HL-60 (cell line): ENCODE measurements at regions not wholly inside any gene's neighbourhood (a gene's known extent, or its start where the extent isn't known, plus 50 kb on each side); places are given as distances from the start of the nearest gene placed in this dataset.

Experiments used
- DNase-seq, 2 experiments: peaks; one replicate each; pipeline ENCODE4 v3.0.0-alpha.2; 2010 to 2020; ENCODE audit warnings: low read depth in 1 of 2, low spot score in 1 of 2
- H3K27ac ChIP-seq: fragments of 250-450 bp; sonication (Bioruptor Pico); replicated peaks from 2 replicates; pipeline ENCODE4 v1.5.1; 2020; ENCODE audit warnings: mild to moderate bottlenecking, moderate library complexity
- H3K27me3 ChIP-seq: fragments of 250-450 bp; sonication (Bioruptor Pico); 2 replicates; pipeline ENCODE4 v1.5.1; 2021; ENCODE audit warnings: mild to moderate bottlenecking, moderate library complexity; ENCODE audit not compliant: insufficient read depth, poor library complexity, severe bottlenecking
- H3K4me3 ChIP-seq: replicated peaks from 2 replicates; pipeline ENCODE4 v1.5.1; 2011; ENCODE audit warnings: mild to moderate bottlenecking, control low read depth, low read length; ENCODE audit not compliant: insufficient read depth
- CTCF ChIP-seq: IDR thresholded peaks from one replicate; pipeline ENCODE4 v1.5.1; 2011; ENCODE audit warnings: low read length, control low read depth, inconsistent platforms; ENCODE audit not compliant: insufficient read depth
- GABPA ChIP-seq: IDR thresholded peaks from 2 replicates; pipeline ENCODE4 v1.6.1; 2012; ENCODE audit warnings: low read depth
- POLR2AphosphoS5 ChIP-seq: IDR thresholded peaks from 2 replicates; pipeline ENCODE4 v1.6.1; 2012; ENCODE audit warnings: low read depth
- REST ChIP-seq: IDR thresholded peaks from 2 replicates; pipeline ENCODE4 v1.6.1; 2012; ENCODE audit warnings: low read depth; ENCODE audit not compliant: insufficient replicate concordance
- SPI1 ChIP-seq: IDR thresholded peaks from 2 replicates; pipeline ENCODE4 v1.6.1; 2012; ENCODE audit warnings: low read depth, mild to moderate bottlenecking, borderline replicate concordance

GRCh38 chr15:47394286-47394809 is 323.0 kb upstream of the SEMA6D start:
- no peak for DNase-seq
- TF ChIP-seq POLR2AphosphoS5 (no peak), SPI1 (no peak), REST (no peak), GABPA (no peak), CTCF (no peak)
- H3K27ac ChIP-seq = no peak overlapping the region
- peaks cover 2% of the 10 kb centered on the region for H3K27me3 ChIP-seq
- H3K4me3 ChIP-seq = no peak overlapping the region

- TF ChIP-seq SPI1 = peak; percentile 82
- no peak for TF ChIP-seq GABPA
- DNase-seq = no peak
- Histone ChIP-seq H3K27me3 (peaks cover 2% of the 10 kb centered on the region), H3K27ac (no peak overlapping the region), H3K4me3 (no peak overlapping the region)
Measured at GRCh38 chr15:47395076-47395475, 322.2 kb upstream of the SEMA6D start.

- no peak for DNase-seq
- peaks cover 6% of the 10 kb centered on the region for H3K27me3 ChIP-seq
- no peak overlapping the region for H3K27ac ChIP-seq
Measured at GRCh38 chr15:47397655-47398054, 319.6 kb upstream of the SEMA6D start.

More at GRCh38 chr15:47397655-47398054, 319.6 kb upstream of the SEMA6D start:
- TF ChIP-seq POLR2AphosphoS5 (no peak), CTCF (no peak), GABPA (no peak), SPI1 (no peak), REST (no peak)
- no peak overlapping the region for H3K4me3 ChIP-seq
